ENCODE measurements at regions not wholly inside any gene's neighbourhood (a gene's known extent, or its start where the extent isn't known, plus 50 kb on each side); places are given as distances from the start of the nearest gene placed in this dataset.

DNA sequence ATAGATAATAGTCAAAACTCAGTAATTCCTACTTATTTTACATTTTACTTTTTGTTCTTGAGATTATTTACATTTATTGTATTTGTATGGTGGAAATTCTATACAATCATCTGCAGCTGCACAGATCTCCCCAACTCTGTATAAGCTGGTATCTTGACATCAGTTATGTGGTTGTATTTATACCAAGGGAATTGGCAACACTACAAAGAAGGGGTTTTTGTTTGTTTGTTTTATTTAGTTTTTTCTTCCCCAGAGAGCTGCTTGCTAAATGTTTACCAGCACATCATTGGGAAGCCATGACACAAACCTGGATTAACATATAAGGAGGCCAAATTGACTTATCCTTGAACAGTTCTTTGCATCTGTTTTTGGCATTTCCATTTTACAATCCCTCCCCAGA lies 389.2 kb upstream of the KCNMB2 start:
- TF ChIP-seq POLR2AphosphoS5 (IDR thresholded peaks at IDR 0.05; ENCODE audit: low read depth, low read length) (no peak), SIN3A (IDR thresholded peaks at IDR 0.05; ENCODE audit: borderline replicate concordance, insufficient read depth, low read length) (no peak), TAF1 (IDR thresholded peaks at IDR 0.05; ENCODE audit: borderline replicate concordance, insufficient read depth, low read length) (no peak), FOXP2 (optimal IDR thresholded peaks at IDR 0.05; ENCODE audit: borderline replicate concordance, extremely low read depth, extremely low read length, insufficient read depth) (no peak)
- TF ChIP-seq, protein P1, sequence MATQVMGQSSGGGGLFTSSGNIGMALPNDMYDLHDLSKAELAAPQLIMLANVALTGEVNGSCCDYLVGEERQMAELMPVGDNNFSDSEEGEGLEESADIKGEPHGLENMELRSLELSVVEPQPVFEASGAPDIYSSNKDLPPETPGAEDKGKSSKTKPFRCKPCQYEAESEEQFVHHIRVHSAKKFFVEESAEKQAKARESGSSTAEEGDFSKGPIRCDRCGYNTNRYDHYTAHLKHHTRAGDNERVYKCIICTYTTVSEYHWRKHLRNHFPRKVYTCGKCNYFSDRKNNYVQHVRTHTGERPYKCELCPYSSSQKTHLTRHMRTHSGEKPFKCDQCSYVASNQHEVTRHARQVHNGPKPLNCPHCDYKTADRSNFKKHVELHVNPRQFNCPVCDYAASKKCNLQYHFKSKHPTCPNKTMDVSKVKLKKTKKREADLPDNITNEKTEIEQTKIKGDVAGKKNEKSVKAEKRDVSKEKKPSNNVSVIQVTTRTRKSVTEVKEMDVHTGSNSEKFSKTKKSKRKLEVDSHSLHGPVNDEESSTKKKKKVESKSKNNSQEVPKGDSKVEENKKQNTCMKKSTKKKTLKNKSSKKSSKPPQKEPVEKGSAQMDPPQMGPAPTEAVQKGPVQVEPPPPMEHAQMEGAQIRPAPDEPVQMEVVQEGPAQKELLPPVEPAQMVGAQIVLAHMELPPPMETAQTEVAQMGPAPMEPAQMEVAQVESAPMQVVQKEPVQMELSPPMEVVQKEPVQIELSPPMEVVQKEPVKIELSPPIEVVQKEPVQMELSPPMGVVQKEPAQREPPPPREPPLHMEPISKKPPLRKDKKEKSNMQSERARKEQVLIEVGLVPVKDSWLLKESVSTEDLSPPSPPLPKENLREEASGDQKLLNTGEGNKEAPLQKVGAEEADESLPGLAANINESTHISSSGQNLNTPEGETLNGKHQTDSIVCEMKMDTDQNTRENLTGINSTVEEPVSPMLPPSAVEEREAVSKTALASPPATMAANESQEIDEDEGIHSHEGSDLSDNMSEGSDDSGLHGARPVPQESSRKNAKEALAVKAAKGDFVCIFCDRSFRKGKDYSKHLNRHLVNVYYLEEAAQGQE (IDR thresholded peaks at IDR 0.05; ENCODE audit: insufficient read depth in 1 of 2, low read depth in 2 of 2, low read length in 2 of 2), result no peak

- TF ChIP-seq SIN3A (IDR thresholded peaks at IDR 0.05; ENCODE audit: borderline replicate concordance, insufficient read depth, low read length) (no peak), POLR2AphosphoS5 (IDR thresholded peaks at IDR 0.05; ENCODE audit: low read depth, low read length) (no peak), TAF1 (IDR thresholded peaks at IDR 0.05; ENCODE audit: borderline replicate concordance, insufficient read depth, low read length) (no peak), FOXP2 (optimal IDR thresholded peaks at IDR 0.05; ENCODE audit: borderline replicate concordance, extremely low read depth, extremely low read length, insufficient read depth) (no peak)
- TF ChIP-seq, protein P1 (IDR thresholded peaks at IDR 0.05; ENCODE audit: insufficient read depth in 1 of 2, low read depth in 2 of 2, low read length in 2 of 2), result no peak
Measured at GRCh38 chr3:178152031-178152806, 384.0 kb upstream of the KCNMB2 start.

DNA sequence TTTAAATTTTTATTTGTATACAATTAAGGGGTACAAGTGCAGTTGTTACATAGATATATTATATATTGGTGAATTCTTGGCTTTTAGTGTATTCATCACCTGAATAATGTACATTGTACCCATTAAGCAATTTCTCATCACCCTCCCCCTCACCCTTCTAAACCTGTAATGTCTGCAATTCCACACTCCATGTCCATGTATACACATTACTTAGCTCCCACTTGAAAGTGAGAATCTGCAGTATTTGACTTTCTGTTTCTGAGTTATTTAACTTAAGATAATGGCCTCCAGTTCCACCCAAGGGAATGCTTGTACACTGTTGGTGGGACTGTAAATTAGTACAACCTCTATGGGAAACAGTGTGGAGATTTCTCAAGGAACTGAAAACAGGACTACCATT lies 383.2 kb upstream of the KCNMB2 start:
- TF ChIP-seq, protein P1 (IDR thresholded peaks at IDR 0.05; ENCODE audit: insufficient read depth in 1 of 2, low read depth in 2 of 2, low read length in 2 of 2), result no peak
- TF ChIP-seq POLR2AphosphoS5 (IDR thresholded peaks at IDR 0.05; ENCODE audit: low read depth, low read length), result no peak
- no peak for TF ChIP-seq TAF1 (IDR thresholded peaks at IDR 0.05; ENCODE audit: borderline replicate concordance, insufficient read depth, low read length)
- TF ChIP-seq FOXP2 (optimal IDR thresholded peaks at IDR 0.05; ENCODE audit: borderline replicate concordance, extremely low read depth, extremely low read length, insufficient read depth), result no peak
- TF ChIP-seq SIN3A (IDR thresholded peaks at IDR 0.05; ENCODE audit: borderline replicate concordance, insufficient read depth, low read length), result no peak

DNA sequence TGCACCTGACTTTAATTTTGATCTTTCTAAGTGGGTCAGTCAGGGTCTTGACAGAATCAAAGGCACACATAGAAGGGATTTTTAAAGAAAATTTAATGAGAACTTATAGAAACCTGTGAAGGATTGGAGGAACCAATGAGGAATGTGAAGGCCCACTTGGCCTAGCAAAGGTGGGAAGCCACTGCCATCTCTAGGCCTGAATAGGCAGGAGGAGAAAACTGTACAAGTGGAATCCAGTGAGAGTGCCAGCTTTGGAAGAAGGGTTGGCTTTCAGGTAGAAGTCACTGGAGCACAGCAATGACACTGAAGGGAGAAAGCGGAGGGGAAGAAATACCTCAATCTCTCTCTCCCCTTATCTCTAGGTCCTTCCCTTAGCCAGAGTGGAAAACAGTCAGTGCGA lies 380.7 kb upstream of the KCNMB2 start:
- TF ChIP-seq SIN3A (IDR thresholded peaks at IDR 0.05; ENCODE audit: borderline replicate concordance, insufficient read depth, low read length), result no peak

DNA sequence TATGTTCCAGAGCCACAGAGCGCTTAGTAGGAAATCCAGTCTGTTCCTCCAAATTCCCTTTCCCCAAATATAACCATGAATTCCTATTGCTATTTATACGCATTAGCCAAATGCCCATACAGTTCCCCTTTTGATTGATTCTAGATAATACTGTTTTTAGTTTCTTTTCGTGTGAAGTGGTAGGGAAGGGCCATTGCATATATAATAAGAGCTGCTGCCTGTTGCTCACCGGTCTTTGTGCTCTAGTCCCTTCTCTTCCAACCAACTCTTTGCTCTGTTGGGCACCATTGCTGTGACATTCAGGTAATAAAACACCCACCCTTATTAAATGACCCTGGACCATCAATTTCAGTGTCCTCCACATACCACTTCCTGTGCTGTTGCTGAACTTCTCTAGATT lies 379.9 kb upstream of the KCNMB2 start:
- TF ChIP-seq SIN3A (IDR thresholded peaks at IDR 0.05; ENCODE audit: borderline replicate concordance, insufficient read depth, low read length) (no peak), TAF1 (IDR thresholded peaks at IDR 0.05; ENCODE audit: borderline replicate concordance, insufficient read depth, low read length) (no peak)

GRCh38 chr3:178159691-178160220 lies 376.5 kb upstream of the KCNMB2 start:
- no peak for TF ChIP-seq TAF1 (IDR thresholded peaks at IDR 0.05; ENCODE audit: borderline replicate concordance, insufficient read depth, low read length)
- TF ChIP-seq, protein P1 (IDR thresholded peaks at IDR 0.05; ENCODE audit: insufficient read depth in 1 of 2, low read depth in 2 of 2, low read length in 2 of 2), result peak in 1 of 2 experiments; percentile 58; a peak in 1 of 4 replicates
